ENCODE measurements at regions not wholly inside any gene's neighbourhood (a gene's known extent, or its start where the extent isn't known, plus 50 kb on each side); places are given as distances from the start of the nearest gene placed in this dataset.

GRCh38 chr5:89246252-89246651, 363.3 kb upstream of the MEF2C start:
- POLR2A ChIA-PET = no interaction called here
- Histone ChIP-seq H3K4me3 (ENCODE audit: low read depth, low read length) (no peak overlapping the region), H3K27ac (ENCODE audit: low read depth, low read length) (no peak overlapping the region), H3K27me3 (ENCODE audit: control insufficient read depth, insufficient read depth, low read length) (no peaks in the 10 kb centered on the region), H3K9me3 (ENCODE audit: control insufficient read depth, insufficient read depth, low read length) (no peaks in the 10 kb centered on the region)
- no peak for DNase-seq (ENCODE audit: low read depth, low spot score)
- CTCF ChIA-PET = no interaction called here
- no peak for TF ChIP-seq CTCF (IDR thresholded peaks at IDR 0.05; ENCODE audit: low read depth, low read length)

- DNase-seq (ENCODE audit: low read depth, low spot score) = no peak
- H3K9me3 ChIP-seq (ENCODE audit: control insufficient read depth, insufficient read depth, low read length) = no peaks in the 10 kb centered on the region
- no peaks in the 10 kb centered on the region for H3K27me3 ChIP-seq (ENCODE audit: control insufficient read depth, insufficient read depth, low read length)
- CTCF ChIA-PET = interaction anchor here (0.6 kb wide), 1 partner anchor 29 kb away, joined by 3 read pairs; no protein-coding TSS in a partner anchor
- H3K4me3 ChIP-seq (ENCODE audit: low read depth, low read length) = no peak overlapping the region
- POLR2A ChIA-PET = no interaction called here
- H3K27ac ChIP-seq (ENCODE audit: low read depth, low read length) = no peak overlapping the region
- no peak for TF ChIP-seq CTCF (IDR thresholded peaks at IDR 0.05; ENCODE audit: low read depth, low read length)
These were observed 360.6 kb upstream of the MEF2C start for GRCh38 chr5:89243611-89244010.

- H3K27me3 ChIP-seq (ENCODE audit: control insufficient read depth, insufficient read depth, low read length) = no peaks in the 10 kb centered on the region
- ChIA-PET POLR2A (no interaction called here), CTCF (no interaction called here)
- no peak for TF ChIP-seq CTCF (IDR thresholded peaks at IDR 0.05; ENCODE audit: low read depth, low read length)
- H3K4me3 ChIP-seq (ENCODE audit: low read depth, low read length) = no peak overlapping the region
- DNase-seq (ENCODE audit: low read depth, low spot score) = peak; percentile 13
- no peak overlapping the region for H3K27ac ChIP-seq (ENCODE audit: low read depth, low read length)
- no peaks in the 10 kb centered on the region for H3K9me3 ChIP-seq (ENCODE audit: control insufficient read depth, insufficient read depth, low read length)
These were observed 358.2 kb upstream of the MEF2C start for GRCh38 chr5:89241186-89241585.

- no peak overlapping the region for H3K27ac ChIP-seq (ENCODE audit: low read depth, low read length)
- ChIA-PET POLR2A (no interaction called here), CTCF (interaction anchor here (1.0 kb wide), 1 partner anchor 508 kb away, joined by 3 read pairs; no protein-coding TSS in a partner anchor)
- H3K9me3 ChIP-seq (ENCODE audit: control insufficient read depth, insufficient read depth, low read length) = no peaks in the 10 kb centered on the region
- no peak for DNase-seq (ENCODE audit: low read depth, low spot score)
- no peaks in the 10 kb centered on the region for H3K27me3 ChIP-seq (ENCODE audit: control insufficient read depth, insufficient read depth, low read length)
- H3K4me3 ChIP-seq (ENCODE audit: low read depth, low read length) = no peak overlapping the region
- TF ChIP-seq CTCF (IDR thresholded peaks at IDR 0.05; ENCODE audit: low read depth, low read length) = no peak
These were observed 353.9 kb upstream of the MEF2C start for GRCh38 chr5:89236900-89237299.

- Histone ChIP-seq H3K27me3 (ENCODE audit: control insufficient read depth, insufficient read depth, low read length) (no peaks in the 10 kb centered on the region), H3K27ac (ENCODE audit: low read depth, low read length) (no peak overlapping the region), H3K4me3 (ENCODE audit: low read depth, low read length) (no peak overlapping the region), H3K9me3 (ENCODE audit: control insufficient read depth, insufficient read depth, low read length) (no peaks in the 10 kb centered on the region)
- POLR2A ChIA-PET = no interaction called here
- CTCF ChIA-PET = interaction anchor here (1.5 kb wide), 1 partner anchor 506 kb away, joined by 3 read pairs; no protein-coding TSS in a partner anchor
- DNase-seq (ENCODE audit: low read depth, low spot score) = no peak
- no peak for TF ChIP-seq CTCF (IDR thresholded peaks at IDR 0.05; ENCODE audit: low read depth, low read length)
These were observed 350.5 kb upstream of the MEF2C start for GRCh38 chr5:89233462-89233861.

All from AG04450 (cell line).